Forelimb muscle (tissue), 1 donor: ENCODE measurements at regions not wholly inside any gene's neighbourhood (a gene's known extent, or its start where the extent isn't known, plus 50 kb on each side); places are given as distances from the start of the nearest gene placed in this dataset.
"Not testable (repeated sequence)": the region's sequence is repeated elsewhere in the genome, so short reads cannot be mapped to it uniquely, and the experiment has no call there.

ENCODE experiments used
- DNase-seq: peaks from one replicate; pipeline ENCODE4 v3.0.0-alpha.2; 2013; ENCODE audit warnings: low read depth

- DNase-seq, result no peak
These were observed 2678.4 kb downstream of the PCDH9 start for GRCh38 chr13:64551755-64552154.

GRCh38 chr13:64546371-64546770 lies 2683.8 kb downstream of the PCDH9 start:
- no peak for DNase-seq

GRCh38 chr13:64540976-64541375 lies 2689.2 kb downstream of the PCDH9 start:
- DNase-seq, result peak; percentile 26

GRCh38 chr13:64540468-64540867 lies 2689.7 kb downstream of the PCDH9 start:
- DNase-seq, result no peak

GRCh38 chr13:64538711-64539110 lies 2691.4 kb downstream of the PCDH9 start:
- no peak for DNase-seq

- no peak for DNase-seq
These were observed 2695.8 kb downstream of the PCDH9 start for GRCh38 chr13:64534302-64534701.

- no peak for DNase-seq
These were observed 2698.7 kb downstream of the PCDH9 start for GRCh38 chr13:64531400-64531799.

- no peak for DNase-seq
These were observed 2700.2 kb downstream of the PCDH9 start for GRCh38 chr13:64529874-64530485.

- DNase-seq, result no peak
These were observed 2701.3 kb downstream of the PCDH9 start for GRCh38 chr13:64528838-64529237.

- no peak for DNase-seq
These were observed 2702.6 kb downstream of the PCDH9 start for GRCh38 chr13:64527561-64527960.

- DNase-seq, result no peak
These were observed 2704.4 kb downstream of the PCDH9 start for GRCh38 chr13:64525687-64526086.

- DNase-seq, result peak; percentile 24
These were observed 2719.4 kb downstream of the PCDH9 start for GRCh38 chr13:64510747-64511146.

GRCh38 chr13:64506246-64506645 lies 2723.9 kb downstream of the PCDH9 start:
- DNase-seq, result no peak

- DNase-seq, result no peak
These were observed 2724.7 kb downstream of the PCDH9 start for GRCh38 chr13:64505336-64505910.

- no peak for DNase-seq
These were observed 2741.4 kb downstream of the PCDH9 start for GRCh38 chr13:64488731-64489130.

- DNase-seq, result no peak
These were observed 2747.8 kb downstream of the PCDH9 start for GRCh38 chr13:64482373-64482772.

- no peak for DNase-seq
These were observed 2749.5 kb downstream of the PCDH9 start for GRCh38 chr13:64480672-64481071.

GRCh38 chr13:64480211-64480610 lies 2749.9 kb downstream of the PCDH9 start:
- DNase-seq, result no peak

GRCh38 chr13:64477146-64477545 lies 2753.0 kb downstream of the PCDH9 start:
- DNase-seq, result no peak

- DNase-seq, result not testable (repeated sequence)
These were observed 2754.0 kb downstream of the PCDH9 start for GRCh38 chr13:64476041-64476568.

- DNase-seq, result no peak
These were observed 2758.2 kb downstream of the PCDH9 start for GRCh38 chr13:64471916-64472315.

GRCh38 chr13:64470751-64471150 lies 2759.4 kb downstream of the PCDH9 start:
- no peak for DNase-seq

GRCh38 chr13:64459778-64460177 lies 2770.4 kb downstream of the PCDH9 start:
- no peak for DNase-seq

GRCh38 chr13:64457976-64458375 lies 2772.2 kb downstream of the PCDH9 start:
- no peak for DNase-seq
